ENCODE measurements at regions not wholly inside any gene's neighbourhood (a gene's known extent, or its start where the extent isn't known, plus 50 kb on each side); places are given as distances from the start of the nearest gene placed in this dataset.

DNA sequence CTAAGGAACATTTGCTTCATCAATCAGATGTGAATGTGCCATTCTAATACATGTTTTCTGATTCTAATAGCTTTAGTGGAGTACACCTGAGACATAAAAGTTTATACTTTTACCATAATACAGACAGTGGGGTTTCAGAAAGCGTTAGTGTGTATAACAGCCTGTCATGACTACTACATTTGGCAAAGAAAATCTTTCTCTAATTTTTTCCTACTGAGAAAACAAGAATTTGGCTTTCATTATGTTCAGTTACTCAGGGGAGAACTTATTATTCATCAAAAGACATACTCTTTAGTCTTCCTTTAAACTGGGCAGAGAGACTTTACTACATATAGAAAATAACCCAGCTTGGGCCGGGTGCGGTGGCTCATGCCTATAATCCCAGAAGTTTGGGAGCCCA, 104.9 kb downstream of the PCDH18 start:
- no peak for TF ChIP-seq RAD21 (IDR thresholded peaks at IDR 0.05; ENCODE audit: low read depth)
- TF ChIP-seq SIN3A (IDR thresholded peaks at IDR 0.05; ENCODE audit: low read depth) = no peak
- no peak for TF ChIP-seq ZNF274 (IDR thresholded peaks at IDR 0.05; ENCODE audit: low read depth, low read length)
- TF ChIP-seq, protein P1, sequence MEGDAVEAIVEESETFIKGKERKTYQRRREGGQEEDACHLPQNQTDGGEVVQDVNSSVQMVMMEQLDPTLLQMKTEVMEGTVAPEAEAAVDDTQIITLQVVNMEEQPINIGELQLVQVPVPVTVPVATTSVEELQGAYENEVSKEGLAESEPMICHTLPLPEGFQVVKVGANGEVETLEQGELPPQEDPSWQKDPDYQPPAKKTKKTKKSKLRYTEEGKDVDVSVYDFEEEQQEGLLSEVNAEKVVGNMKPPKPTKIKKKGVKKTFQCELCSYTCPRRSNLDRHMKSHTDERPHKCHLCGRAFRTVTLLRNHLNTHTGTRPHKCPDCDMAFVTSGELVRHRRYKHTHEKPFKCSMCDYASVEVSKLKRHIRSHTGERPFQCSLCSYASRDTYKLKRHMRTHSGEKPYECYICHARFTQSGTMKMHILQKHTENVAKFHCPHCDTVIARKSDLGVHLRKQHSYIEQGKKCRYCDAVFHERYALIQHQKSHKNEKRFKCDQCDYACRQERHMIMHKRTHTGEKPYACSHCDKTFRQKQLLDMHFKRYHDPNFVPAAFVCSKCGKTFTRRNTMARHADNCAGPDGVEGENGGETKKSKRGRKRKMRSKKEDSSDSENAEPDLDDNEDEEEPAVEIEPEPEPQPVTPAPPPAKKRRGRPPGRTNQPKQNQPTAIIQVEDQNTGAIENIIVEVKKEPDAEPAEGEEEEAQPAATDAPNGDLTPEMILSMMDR (IDR thresholded peaks at IDR 0.05 in 2 of 3, conservative IDR thresholded peaks at IDR 0.05 in 1 of 3; ENCODE audit: borderline replicate concordance in 1 of 3, insufficient read depth in 1 of 3, low read depth in 2 of 3, low read length in 2 of 3) = no peak
- TF ChIP-seq EZH2 (IDR thresholded peaks at IDR 0.05) = no peak
- TF ChIP-seq POLR2A (IDR thresholded peaks at IDR 0.05; ENCODE audit: borderline replicate concordance, extremely low read depth, insufficient read depth, insufficient read length) = no peak
- TF ChIP-seq POLR2AphosphoS5 (IDR thresholded peaks at IDR 0.05; ENCODE audit: low read depth, low read length) = no peak
- no peak for TF ChIP-seq EZH2phosphoT487 (IDR thresholded peaks at IDR 0.05; ENCODE audit: borderline replicate concordance)
- TF ChIP-seq SP1 (IDR thresholded peaks at IDR 0.05; ENCODE audit: low read depth) = no peak
- no peak for TF ChIP-seq JUND (IDR thresholded peaks at IDR 0.05)
- no peak for TF ChIP-seq ZFX (IDR thresholded peaks at IDR 0.05)

Measured in HCT116 (cell line).